Prostate gland (tissue), 2 donors: ENCODE measurements at regions not wholly inside any gene's neighbourhood (a gene's known extent, or its start where the extent isn't known, plus 50 kb on each side); places are given as distances from the start of the nearest gene placed in this dataset.

Experiments used
- POLR2A ChIP-seq: fragments of 450-650 bp; IDR thresholded peaks from one replicate; pipeline ENCODE4 v1.6.1; 2016; ENCODE audit warnings: antibody characterized with exemption, mild to moderate bottlenecking
- POLR2AphosphoS5 ChIP-seq: sonication (generic); formaldehyde crosslinking; IDR thresholded peaks from one replicate; pipeline ENCODE4 v1.6.1; 2017; ENCODE audit warnings: antibody characterized with exemption
- TF ChIP-seq, protein P1 (sequence below), 4 experiments: fragments of 200-600 bp in 2 of 4; fragments of 450-650 bp in 2 of 4; sonication (generic) in 2 of 4; IDR thresholded peaks; 1 replicate in 3 of 4; 2 replicates in 1 of 4; pipeline ENCODE4 v1.5.1; 2016 to 2019; ENCODE audit warnings: antibody characterized with exemption in 4 of 4, mild to moderate bottlenecking in 2 of 4, moderate library complexity in 2 of 4

DNA sequence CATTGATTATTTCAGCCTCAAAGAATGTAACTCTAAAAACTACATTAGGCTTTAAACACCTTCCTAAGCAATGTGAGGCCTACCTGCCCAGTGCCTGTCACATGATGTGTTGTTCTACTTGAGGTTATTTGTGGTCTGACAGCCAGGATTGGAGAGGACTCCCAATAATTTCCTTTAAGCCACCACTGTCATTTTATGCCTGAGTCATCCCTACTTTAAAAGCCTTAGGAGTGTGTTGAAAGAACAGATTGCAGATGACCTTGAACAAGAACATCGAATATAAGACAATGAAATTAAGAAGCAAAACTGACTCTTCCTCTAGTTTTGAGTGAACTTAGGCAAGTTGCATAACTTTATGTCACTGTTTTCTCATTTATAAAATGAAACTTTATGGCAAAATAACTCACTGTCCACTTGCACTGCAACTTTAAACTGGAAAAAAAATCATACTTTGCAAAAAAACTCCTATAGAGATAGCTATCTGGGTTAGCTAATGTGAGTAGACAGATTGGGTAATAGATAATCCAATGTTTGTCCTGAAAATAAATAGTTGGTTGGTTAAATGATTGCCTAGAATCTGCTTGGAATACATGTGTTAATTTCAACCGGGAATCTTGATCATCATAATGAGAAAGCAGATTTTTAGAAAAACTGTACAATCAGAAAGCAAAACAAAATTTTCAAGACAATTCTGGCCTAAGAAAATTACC, 361.2 kb downstream of the SUCLA2 start:
- TF ChIP-seq, protein P1, sequence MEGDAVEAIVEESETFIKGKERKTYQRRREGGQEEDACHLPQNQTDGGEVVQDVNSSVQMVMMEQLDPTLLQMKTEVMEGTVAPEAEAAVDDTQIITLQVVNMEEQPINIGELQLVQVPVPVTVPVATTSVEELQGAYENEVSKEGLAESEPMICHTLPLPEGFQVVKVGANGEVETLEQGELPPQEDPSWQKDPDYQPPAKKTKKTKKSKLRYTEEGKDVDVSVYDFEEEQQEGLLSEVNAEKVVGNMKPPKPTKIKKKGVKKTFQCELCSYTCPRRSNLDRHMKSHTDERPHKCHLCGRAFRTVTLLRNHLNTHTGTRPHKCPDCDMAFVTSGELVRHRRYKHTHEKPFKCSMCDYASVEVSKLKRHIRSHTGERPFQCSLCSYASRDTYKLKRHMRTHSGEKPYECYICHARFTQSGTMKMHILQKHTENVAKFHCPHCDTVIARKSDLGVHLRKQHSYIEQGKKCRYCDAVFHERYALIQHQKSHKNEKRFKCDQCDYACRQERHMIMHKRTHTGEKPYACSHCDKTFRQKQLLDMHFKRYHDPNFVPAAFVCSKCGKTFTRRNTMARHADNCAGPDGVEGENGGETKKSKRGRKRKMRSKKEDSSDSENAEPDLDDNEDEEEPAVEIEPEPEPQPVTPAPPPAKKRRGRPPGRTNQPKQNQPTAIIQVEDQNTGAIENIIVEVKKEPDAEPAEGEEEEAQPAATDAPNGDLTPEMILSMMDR (IDR thresholded peaks at IDR 0.05): no peak
- TF ChIP-seq POLR2AphosphoS5 (no peak), POLR2A (no peak)
